HG03354 (cell line): ENCODE measurements at regions not wholly inside any gene's neighbourhood (a gene's known extent, or its start where the extent isn't known, plus 50 kb on each side); places are given as distances from the start of the nearest gene placed in this dataset.
"Not testable (repeated sequence)": the region's sequence is repeated elsewhere in the genome, so short reads cannot be mapped to it uniquely, and the experiment has no call there.

Experiments
- ATAC-seq: cut with Tn5 transposase; IDR thresholded peaks from one replicate; pipeline ENCODE4 v1.9.1; 2021; ENCODE audit warnings: mild to moderate bottlenecking; ENCODE audit not compliant: unreplicated experiment, poor library complexity, severe bottlenecking

DNA sequence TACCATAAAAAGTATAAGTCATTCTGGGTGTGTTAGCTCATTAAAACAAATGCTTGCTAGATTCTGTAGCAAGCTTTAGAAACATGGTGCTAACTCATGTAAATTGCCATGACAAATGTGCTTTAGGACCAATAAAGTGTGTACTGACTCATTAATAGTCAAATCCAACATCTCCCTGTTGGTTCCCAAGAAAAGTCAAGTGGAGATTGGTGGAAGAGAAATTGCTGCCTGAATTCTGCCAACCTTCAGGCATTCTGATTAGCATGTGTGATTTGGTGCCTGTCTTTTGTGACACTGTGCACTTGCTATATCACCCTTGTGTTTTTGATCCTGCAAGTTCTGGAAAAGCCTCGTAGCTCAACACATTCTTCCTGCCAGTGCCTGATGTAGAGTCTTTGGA, 503.8 kb upstream of the BOD1L1 start:
- ATAC-seq: no peak

DNA sequence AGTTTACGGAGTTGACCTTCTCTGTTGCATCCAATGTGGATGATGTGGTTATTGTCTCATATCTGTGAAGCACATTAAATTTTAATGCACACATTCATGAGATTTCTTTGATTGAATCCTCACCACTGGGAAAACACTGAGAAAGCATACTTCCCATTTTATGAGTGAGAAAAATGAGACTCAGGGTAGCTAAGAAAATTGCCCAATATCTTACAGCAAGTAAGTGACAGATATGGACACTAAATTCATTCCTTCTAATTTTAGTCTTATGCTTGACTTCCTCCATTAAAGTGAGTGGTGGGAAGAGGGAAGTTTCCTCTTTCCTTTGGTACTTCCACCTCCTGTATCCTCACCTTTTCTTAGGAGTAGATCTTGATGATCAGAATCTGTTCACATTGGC, 504.8 kb upstream of the BOD1L1 start:
- no peak for ATAC-seq

DNA sequence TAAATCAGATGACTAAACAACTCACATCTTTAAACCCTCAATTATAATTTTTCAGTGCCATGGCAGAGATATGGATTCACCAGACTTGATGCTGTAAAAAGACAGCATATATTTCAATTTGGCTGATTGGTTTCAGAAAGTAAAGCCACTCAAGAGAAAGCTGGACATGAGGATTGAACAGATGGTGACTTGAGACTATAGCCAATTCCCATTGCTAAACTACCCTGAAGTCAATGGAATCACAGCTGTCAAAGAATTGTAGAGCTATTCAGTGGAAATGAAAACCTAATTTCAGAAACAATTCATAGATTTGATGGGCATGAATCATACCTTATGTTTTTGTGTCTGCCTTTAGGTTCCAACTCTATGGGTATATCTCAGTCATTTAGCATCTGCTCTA, 510.6 kb upstream of the BOD1L1 start:
- ATAC-seq: no peak

DNA sequence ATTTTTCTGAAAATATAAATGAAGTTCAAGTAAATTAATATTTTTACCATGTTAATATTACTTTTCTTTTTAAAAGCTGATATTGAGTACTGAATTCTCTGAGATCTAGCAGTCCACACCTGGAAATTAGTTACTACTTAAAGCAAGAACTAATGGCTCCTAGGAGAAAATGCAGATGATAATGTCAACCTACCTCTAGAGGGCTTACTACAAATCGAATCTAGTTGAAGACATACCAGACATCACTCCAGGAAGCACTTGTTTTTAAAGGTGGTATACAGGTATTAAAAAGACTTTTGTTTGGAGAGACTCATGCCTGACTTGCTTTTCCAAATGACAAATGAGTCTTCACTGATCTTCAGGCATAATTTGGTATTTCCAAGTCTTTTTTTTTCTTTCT, 516.4 kb upstream of the BOD1L1 start:
- no peak for ATAC-seq

DNA sequence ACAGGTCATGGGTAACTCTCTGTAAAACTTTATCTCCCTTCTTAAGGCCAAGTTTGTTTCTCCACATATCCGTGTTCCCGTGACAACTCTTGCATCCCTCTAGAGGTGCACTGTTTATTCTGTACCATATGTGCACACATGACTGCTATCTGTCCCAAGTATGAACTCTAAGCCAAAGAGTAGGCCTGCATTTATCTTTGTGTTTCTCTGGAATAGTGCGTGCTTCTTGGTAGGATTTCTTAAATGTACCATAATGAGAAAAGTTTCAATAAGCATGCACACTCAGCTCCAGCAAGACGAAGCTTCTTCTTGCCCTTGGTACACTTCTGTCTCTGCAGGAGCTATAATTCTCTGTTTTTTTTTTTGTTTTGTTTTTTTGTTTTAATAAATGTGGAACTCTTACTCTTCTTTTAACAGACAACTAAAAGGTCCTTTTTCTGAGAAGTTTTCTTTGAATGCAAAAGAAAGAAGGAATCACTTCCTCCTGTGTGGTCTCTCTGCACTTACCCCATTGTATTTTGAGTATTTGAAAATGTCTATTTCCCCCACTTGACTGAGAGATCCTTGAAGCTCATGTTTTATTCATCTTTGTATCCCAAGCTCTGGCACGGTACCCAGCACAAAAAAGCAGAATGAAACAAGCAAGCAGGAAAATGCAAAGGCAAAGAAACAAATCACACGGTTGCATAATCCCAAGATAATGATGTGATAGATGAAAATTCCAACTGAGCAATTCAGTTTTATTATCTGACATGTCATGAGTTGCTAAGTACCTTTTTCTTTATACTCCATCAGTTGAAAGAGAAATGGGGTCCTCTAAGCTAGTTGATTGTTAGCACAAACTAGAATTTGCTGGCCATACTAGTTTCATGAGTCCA, 521.9 kb upstream of the BOD1L1 start:
- ATAC-seq: no peak

DNA sequence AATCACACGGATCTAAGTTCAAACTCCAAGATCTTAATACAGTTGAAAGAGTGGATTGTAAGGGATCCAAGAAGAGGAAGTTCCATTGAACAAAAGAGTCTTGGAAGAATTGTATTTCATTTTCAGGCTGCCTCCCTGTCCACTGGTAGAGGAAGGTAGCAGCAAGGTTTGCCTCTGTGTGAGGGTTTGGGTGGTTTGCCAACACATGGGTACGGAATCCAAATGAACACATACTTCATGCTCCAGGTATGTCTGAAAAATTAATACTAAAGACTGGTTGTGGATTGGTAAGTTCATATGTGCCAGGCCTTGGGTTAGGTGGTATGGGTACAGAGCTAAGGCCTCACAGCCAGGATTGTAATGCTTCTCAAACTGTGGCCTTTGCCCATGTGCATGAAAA, 523.6 kb upstream of the BOD1L1 start:
- ATAC-seq: no peak

DNA sequence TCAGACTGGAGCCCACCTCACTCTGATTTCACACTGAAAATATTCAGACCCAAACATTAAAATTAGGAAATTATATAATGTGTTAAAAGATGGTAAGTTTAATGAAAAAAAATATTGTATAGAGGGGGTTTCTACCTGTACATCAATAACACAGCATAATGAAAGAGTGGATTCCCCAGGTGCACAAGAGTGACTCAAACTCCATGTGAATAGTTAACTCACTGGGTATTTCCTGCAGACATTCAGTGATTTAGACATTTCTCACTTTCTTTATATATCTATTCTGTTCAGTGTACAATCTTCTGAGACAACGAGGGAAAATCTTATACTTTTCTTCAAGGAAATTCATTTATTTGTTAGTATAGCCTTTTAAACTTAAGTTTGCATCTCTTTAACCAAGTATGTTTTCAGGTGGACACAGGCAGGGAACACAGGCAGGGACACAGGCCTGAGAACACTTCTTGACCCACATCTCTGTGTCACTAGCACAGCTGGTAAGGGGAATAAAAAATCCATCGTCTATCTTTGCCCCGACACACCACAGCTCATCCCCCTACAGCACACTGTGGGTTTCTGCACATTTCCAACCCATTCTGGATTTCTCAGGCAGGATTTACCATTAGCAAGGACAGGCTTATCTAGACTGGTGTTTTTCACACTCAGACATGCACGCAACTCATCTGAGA, 525.5 kb upstream of the BOD1L1 start:
- ATAC-seq: peak; percentile 84

DNA sequence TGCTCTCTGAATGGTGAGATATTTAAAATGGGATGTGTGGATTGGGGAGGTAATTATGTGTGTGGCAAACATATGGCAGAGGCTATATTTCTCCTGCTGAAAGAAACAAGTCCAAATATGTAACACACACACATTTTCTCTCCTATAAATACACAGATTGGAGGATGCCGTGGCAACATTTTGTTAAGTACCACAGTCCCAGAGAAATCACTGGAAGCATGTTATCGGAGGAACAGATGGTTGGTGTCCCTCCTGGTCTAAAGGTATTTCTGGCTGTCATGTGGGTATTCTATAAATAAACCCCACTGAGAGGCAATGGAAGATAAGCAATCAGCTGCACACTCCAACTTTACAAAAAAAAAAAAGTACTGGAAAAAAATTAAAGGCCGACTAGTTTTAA, 528.3 kb upstream of the BOD1L1 start:
- ATAC-seq: no peak

DNA sequence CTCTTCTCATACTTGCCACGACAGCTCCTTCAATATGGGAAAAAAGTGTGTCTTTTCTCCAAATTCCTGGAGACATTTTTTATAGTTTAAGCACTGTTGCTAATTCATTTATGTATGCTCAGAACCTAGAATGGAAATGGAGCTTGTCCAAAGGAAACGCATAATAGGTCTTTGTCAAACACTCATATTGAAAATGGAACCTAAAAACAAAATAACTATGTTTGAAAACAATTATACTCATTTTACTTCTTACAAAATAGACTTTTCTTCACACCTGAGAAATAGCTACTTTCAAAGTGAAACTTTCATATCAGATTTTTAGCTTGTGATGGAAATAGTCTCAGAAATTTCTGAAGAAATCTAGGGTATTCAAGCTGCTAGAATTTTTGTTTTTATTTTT, 529.7 kb upstream of the BOD1L1 start:
- peak; percentile 36 for ATAC-seq

DNA sequence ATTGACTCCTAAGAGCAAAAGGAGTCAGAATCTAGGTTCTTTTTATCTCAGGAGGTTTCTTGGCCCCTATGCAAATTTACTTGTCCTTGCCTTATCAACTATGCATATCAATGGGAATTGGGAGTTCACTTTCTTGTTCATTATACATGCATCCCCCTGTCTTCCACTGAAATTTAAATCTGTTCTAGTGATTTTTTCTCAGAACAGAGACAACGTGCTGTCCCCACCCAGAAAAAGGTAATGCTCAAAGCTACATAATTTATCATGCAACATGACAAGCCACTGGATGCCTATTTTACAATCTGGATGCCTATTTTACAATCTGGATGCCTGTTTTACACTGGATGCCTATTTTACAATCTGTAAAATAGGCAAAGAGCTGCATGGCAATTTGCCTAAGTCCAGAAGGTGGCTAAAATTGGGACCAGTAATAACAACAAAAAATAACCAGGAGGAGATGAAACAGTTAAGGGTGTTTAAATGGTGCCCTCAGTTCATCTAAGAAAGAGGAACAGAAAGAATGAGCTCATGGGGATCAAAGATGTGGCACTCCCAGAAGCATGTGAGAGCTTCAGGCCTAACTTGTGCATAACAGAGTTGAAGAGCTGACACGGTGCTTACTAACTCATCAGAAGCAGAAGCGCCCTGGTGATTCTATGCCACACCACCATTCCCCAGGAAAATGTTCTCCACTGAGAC, 537.8 kb upstream of the BOD1L1 start:
- peak; percentile 100 for ATAC-seq

DNA sequence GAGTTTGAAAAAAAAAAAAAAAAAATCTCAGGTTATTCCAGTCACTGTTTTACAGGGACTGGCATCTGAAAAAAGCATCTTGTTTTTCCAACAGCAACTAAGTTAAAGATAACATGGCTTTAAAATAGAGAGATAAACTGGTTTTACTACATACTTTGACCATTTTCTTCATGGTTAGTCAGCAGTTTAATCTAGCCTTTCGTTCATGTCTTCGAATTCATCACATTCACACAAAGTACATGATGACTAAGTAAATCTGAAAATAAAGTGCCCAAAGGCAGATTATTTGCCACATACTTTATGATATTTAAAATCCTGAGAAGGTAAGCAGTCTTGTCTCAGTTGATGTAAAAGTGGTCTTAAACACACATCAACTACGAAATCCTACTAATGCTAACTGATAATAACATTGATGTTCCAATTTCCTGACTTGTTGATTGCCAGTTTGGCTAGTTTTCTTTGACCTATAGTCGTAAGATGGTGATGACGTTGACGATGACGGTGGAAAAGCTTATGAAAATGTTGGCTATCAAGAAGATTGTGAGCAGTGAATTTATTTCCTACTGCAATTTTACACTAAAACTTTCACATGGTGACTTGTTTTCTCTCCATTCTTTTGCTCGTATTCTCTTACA, 540.5 kb upstream of the BOD1L1 start:
- no peak for ATAC-seq

DNA sequence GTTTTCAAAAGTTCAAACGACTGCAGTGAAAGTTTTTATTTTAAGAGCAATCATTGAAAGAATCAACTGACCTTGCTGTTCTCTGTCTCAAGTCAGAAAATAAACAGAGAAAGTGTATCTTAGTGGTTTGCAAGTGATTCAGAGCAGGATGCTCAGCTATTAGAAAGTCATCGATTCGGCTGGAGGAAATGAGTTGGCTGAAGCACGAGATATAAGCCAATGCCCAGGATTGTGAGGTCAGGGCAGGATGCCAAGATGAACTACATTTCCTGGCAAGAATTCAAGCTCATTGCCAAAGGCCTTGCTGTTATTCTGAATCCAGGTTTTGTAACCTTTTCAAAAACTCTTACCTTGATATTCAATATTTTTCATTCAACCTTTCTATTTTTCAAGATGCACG, 541.4 kb upstream of the BOD1L1 start:
- peak; percentile 61 for ATAC-seq

DNA sequence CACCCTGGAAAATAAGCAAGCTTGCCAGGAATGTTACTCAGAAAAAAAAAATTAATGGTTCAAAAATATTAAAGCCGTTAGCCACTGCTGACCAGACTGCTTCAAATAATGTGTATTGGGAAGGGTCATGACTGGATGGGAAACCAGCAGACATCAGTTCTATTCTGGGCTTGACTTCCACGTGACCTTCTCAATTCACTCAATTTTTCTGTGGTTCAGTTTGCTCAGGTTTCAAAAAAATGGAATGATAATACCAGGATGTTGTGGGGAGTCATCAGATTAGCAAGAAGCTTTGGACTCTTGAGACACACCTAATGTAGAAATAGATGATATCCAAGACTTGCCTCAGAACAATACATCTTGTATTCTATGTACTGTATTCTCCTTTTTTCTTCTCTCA, 541.9 kb upstream of the BOD1L1 start:
- ATAC-seq: no peak

DNA sequence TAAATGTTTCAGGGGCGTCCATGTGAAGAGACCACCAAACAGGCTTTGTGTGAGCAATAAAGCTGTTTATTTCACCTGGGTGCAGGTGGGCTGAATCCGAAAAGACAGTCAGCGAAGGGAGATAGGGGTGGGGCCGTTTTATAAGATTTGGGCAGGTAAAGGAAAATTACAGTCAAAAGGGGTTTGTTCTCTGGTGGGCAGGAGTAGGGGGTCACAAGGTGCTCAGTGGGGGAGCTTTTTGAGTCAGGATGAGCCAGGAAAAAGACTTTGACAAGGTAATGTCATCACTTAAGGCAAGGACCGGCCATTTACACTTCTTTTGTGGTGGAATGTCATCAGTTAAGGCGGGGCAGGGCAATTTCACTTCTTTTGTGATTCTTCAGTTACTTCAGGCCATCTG, 542.4 kb upstream of the BOD1L1 start:
- ATAC-seq: not testable (repeated sequence)

DNA sequence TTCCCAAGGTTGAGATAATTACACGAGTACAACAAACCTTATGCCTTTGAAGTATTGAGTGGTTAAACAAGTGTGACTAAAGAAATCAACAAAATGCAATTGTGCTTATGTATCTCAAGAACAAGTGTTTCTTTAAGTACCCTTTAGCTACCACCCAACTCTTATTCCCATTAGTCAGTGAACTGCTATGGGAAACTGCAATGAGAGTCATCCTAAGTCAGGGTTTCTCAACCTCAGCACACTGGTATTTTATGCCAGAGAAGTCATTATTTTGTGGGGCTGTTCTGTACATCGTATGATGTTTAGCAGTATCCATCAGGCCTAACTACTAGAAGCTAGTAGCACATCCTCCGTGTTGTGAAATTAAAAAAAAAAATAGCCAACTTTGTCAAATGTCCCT, 549.1 kb upstream of the BOD1L1 start:
- no peak for ATAC-seq

DNA sequence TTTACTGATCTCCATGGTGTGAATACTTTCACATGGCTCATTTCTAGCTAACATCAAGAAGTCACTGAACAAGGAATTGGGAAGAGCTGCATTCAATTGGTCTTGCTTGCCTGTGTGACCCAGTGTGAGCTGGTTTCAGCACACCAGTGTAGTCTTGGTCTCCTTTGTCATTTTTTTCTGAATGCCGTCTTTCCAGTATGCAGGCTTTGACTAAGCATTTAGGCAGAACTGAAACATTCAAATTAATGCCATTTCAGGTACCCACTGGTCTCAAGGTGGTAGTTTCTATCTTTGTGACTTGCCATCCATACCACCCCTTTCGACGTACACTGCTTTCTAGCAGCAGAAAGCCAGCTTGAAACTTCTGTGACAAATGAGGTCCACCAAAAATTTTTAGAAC, 550.5 kb upstream of the BOD1L1 start:
- peak; percentile 93 for ATAC-seq

DNA sequence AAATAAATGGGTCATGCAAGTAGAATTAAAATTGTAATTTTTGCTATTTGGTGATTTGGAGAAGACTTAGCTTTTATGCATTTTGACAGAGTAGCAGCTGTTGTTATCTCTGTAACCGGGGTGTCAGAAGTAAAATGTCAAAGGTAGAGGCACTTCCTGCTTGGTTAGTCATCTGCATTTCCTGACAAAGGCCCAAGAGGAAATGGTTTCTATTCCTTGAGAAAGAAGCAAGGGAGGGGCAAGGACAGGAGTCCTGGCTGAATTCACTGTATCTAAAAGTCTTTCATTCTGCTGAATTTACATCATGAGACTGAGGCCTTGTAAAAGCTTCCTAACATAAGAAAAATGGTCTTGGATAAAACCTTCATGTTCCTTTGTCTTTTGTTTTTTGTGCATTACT, 550.9 kb upstream of the BOD1L1 start:
- peak; percentile 79 for ATAC-seq

DNA sequence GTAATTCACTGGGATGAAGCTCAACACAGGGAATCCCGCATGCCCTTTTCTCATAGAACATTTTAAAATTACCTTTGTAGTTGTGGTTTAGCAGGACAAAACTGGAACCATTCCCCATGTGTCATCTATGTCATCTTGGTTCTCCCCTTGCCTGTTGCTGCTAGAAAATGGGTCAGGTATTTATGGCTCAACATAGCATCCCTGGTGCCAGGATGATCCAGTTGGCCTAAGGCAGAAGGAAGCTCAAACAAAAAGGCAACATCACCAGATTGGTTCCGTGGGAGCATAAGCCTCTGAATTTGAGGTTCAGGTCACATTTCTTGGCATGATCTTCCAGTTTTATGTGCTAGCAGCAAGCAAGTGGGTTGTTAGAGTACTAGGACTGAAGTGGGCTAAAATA, 552.6 kb upstream of the BOD1L1 start:
- ATAC-seq: no peak

DNA sequence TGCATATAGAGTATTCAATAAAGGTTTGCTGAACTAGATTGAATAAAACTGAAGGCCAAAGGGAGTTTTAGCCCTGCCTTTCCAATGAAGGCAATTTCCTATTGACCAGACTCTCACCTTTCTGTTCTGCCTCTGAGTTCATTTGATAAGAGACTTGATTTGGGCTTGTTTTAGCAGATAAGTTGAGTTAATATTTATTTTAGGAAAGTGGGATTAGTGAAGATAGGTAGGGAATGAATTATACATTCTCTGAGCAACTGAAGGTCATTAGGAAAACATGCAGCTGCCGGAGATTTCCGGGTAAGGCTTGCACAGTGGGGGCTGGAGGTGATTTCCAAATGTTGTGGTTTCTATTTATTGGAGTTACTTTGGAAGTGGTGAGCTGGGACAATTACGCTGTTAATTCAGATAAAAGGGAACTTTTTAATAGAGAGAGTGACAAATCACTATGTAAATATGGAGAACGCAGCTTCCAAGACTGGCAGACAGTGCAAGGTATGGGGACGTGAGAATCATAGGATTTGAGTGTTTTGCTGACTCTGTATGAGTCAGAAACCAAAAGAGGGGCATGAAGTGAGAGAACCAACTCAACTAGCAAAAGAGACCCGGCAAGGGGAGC, 553.6 kb upstream of the BOD1L1 start:
- ATAC-seq: no peak

DNA sequence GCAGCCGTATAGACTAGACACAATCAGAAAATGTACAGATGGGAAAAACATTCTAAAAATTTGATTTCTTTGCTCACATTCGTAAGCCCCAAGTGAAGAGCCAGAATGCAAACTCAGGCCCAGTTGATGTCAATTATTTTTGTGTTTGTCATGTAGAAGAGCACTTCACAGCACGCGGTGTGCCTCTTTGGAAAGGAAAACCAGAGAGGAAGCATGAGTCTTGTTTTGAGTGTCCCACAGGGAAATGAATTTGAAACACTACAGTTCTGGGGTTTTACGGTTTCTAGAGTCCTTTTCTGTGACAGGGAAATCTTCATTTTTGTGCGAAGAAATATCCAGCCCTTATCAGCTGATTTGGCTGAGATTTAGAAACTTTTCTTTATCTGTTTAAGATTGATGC, 554.6 kb upstream of the BOD1L1 start:
- no peak for ATAC-seq
